DOHH2 (cell line): ENCODE measurements at regions not wholly inside any gene's neighbourhood (a gene's known extent, or its start where the extent isn't known, plus 50 kb on each side); places are given as distances from the start of the nearest gene placed in this dataset.

ENCODE experiments used
- EZH2phosphoT487 ChIP-seq: fragments of 200-600 bp; sonication (generic); IDR thresholded peaks from 2 replicates; pipeline ENCODE4 v1.6.1; 2017; ENCODE audit warnings: borderline replicate concordance, mild to moderate bottlenecking, antibody characterized with exemption, low read length, moderate library complexity, mixed read lengths
- TF ChIP-seq, protein P1 (sequence below): fragments of 200-600 bp; sonication (generic); IDR thresholded peaks from one replicate; pipeline ENCODE4 v1.5.1; 2014; ENCODE audit warnings: antibody characterized with exemption, mild to moderate bottlenecking, low read depth, low read length; ENCODE audit not compliant: poor library complexity, severe bottlenecking

DNA sequence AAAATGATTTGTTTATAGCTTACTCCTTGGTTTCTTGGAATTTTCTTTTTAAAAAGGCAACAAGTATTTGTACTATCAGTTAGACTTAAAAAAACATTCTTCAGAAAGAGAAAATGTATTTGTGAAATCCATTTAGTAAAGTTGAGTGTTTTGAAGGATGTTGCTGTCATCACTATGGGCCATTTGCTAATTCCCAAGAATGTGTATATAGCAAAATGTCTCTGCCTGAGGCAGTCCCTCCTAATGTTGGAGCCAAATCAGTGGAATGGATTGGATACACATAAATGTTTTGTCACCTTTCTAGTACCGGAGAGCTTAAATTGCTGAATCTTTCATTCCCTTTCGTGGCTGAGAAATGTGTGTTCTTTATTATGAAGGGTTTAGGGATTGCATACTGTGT is 890.2 kb upstream of the ZEB2 start:
- TF ChIP-seq, protein P1, sequence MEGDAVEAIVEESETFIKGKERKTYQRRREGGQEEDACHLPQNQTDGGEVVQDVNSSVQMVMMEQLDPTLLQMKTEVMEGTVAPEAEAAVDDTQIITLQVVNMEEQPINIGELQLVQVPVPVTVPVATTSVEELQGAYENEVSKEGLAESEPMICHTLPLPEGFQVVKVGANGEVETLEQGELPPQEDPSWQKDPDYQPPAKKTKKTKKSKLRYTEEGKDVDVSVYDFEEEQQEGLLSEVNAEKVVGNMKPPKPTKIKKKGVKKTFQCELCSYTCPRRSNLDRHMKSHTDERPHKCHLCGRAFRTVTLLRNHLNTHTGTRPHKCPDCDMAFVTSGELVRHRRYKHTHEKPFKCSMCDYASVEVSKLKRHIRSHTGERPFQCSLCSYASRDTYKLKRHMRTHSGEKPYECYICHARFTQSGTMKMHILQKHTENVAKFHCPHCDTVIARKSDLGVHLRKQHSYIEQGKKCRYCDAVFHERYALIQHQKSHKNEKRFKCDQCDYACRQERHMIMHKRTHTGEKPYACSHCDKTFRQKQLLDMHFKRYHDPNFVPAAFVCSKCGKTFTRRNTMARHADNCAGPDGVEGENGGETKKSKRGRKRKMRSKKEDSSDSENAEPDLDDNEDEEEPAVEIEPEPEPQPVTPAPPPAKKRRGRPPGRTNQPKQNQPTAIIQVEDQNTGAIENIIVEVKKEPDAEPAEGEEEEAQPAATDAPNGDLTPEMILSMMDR, result no peak
- no peak for TF ChIP-seq EZH2phosphoT487
